ENCODE measurements at regions not wholly inside any gene's neighbourhood (a gene's known extent, or its start where the extent isn't known, plus 50 kb on each side); places are given as distances from the start of the nearest gene placed in this dataset.

DNA sequence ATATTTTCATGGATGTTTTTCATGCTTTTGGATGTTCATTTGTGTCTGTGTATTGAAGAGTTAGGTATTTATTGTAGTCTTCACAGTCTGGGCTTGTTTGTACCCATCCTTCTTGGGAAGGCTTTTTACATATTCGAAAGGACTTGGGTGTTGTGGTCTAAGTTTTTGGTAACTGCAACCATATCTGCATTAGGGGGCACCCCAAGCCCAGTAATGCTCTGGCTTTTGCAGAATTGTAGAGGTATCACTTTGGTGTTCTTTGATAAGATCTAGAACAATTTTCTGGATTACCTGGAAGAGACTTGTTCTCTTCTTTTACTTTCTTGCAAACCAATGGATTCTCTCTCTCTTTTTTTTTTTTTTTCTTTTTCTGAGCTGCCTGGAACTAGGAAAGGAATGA is 581.3 kb downstream of the DACH1 start:
- peak; percentile 32; the same call in 1 of the 3 replicates for TF ChIP-seq CTCF (conservative IDR thresholded peaks at IDR 0.05)

More for the DNA sequence above, 581.3 kb downstream of the DACH1 start:
- Histone ChIP-seq H2BK12ac (ENCODE audit: insufficient read length, low read depth, low read length) (no peak overlapping the region), H4K20me1 (ENCODE audit: control insufficient read depth, insufficient read depth, insufficient read length) (no peaks in the 10 kb centered on the region), H2AK5ac (ENCODE audit: insufficient read length, low read length) (no peak overlapping the region), H3K23me2 (ENCODE audit: insufficient read length, low read depth, low read length, poor library complexity, severe bottlenecking) (no peaks in the 10 kb centered on the region), H2BK20ac (ENCODE audit: low read depth, low read length, poor library complexity, severe bottlenecking) (no peak overlapping the region), H3K79me1 (ENCODE audit: insufficient read depth, low read depth, low read length, poor library complexity, severe bottlenecking) (no peaks in the 10 kb centered on the region), H3K27me3 (ENCODE audit: insufficient read depth, low read length) (no peaks in the 10 kb centered on the region), H3K4me1 (ENCODE audit: insufficient read depth, low read length) (no peaks in the 10 kb centered on the region), H3K56ac (ENCODE audit: insufficient read length, low read depth, low read length) (no peak overlapping the region), H3K27ac (ENCODE audit: insufficient read length, low read depth, low read length) (no peak overlapping the region), H3K14ac (ENCODE audit: insufficient read depth, low read length) (no peak overlapping the region), H3K79me2 (ENCODE audit: insufficient read depth, low read length) (no peaks in the 10 kb centered on the region), H4K91ac (ENCODE audit: insufficient read length, low read depth, low read length) (no peak overlapping the region), H3K23ac (ENCODE audit: insufficient read length, low read depth, low read length) (no peak overlapping the region), H3K18ac (ENCODE audit: insufficient read length, low read depth, low read length) (no peak overlapping the region), H2BK5ac (ENCODE audit: insufficient read length, low read length) (no peak overlapping the region), H2AFZ (ENCODE audit: low read length) (no peak overlapping the region), H4K8ac (replicated peaks; ENCODE audit: insufficient read length, low read depth, low read length) (no peak overlapping the region), H3T11ph (ENCODE audit: low read length) (no peak overlapping the region), H4K5ac (ENCODE audit: insufficient read length, low read depth, low read length) (no peak overlapping the region), H3K4me2 (ENCODE audit: insufficient read depth, insufficient read length, low read length) (no peak overlapping the region), H3K9ac (ENCODE audit: extremely low read depth, insufficient read length, low read length) (no peak overlapping the region), H3K4ac (ENCODE audit: low read depth, low read length) (no peak overlapping the region), H3K9me3 (ENCODE audit: control insufficient read depth, low read depth, low read length) (no peaks in the 10 kb centered on the region), H2BK120ac (ENCODE audit: low read depth, low read length, poor library complexity, severe bottlenecking) (no peak overlapping the region), H2BK15ac (ENCODE audit: low read depth, low read length) (no peak overlapping the region)
- Mint-ChIP-seq H3K9me3 (peaks cover 0 to 3% of the 10 kb centered on the region in 2 experiments; a peak in 2 of 5 replicates), H3K4me3 (no peak overlapping the region), H3K36me3 (ENCODE audit: insufficient read depth in 1 of 3, low read depth in 3 of 3) (no peaks in the 10 kb centered on the region), H3K27ac (no peak overlapping the region), H3K4me1 (no peaks in the 10 kb centered on the region), H3K27me3 (ENCODE audit: low read depth) (no peaks in the 10 kb centered on the region)
- WGBS (ENCODE audit: extremely low coverage, insufficient read length, low lambda C conversion rate), result no CpG with 5 or more reads among the region's 1 CpG
- no peak for DNase-seq
